Adrenal gland (tissue), 9 donors: ENCODE measurements at regions not wholly inside any gene's neighbourhood (a gene's known extent, or its start where the extent isn't known, plus 50 kb on each side); places are given as distances from the start of the nearest gene placed in this dataset.

Experiments used
- DNase-seq, 7 donors: peaks; one replicate each; pipeline ENCODE4 v3.0.0-alpha.2; 2019 to 2020
- H3K27ac ChIP-seq, 5 donors: fragments of 200-600 bp; sonication (generic) in 4 of 5; 1 replicate in 3 of 5; 2 replicates in 2 of 5; pipeline versions ENCODE4 v1.5.1 to v1.8.0; 2016 to 2020; ENCODE audit warnings: mild to moderate bottlenecking in 1 of 5
- H3K27me3 ChIP-seq: fragments of 200-600 bp; 2 replicates; pipeline ENCODE4 v1.8.0; 2021
- H3K36me3 ChIP-seq, 2 donors: fragments of 200-600 bp; replicated peaks in 1 of 2; 1 replicate in 1 of 2; 2 replicates in 1 of 2; pipeline versions ENCODE4 v1.5.1 to v1.8.0; 2018 to 2022
- H3K4me1 ChIP-seq, 2 donors: fragments of 200-600 bp; replicated peaks in 1 of 2; 1 replicate in 1 of 2; 2 replicates in 1 of 2; pipeline versions ENCODE4 v1.5.1 to v1.8.0; 2018 to 2021
- H3K4me3 ChIP-seq, 4 donors: fragments of 200-600 bp; sonication (generic) in 3 of 4; one replicate each; pipeline ENCODE4 v1.5.1; 2016 to 2018
- H3K9me3 ChIP-seq, 3 donors: fragments of 200-600 bp; sonication (generic) in 1 of 3; replicated peaks in 1 of 3; 1 replicate in 2 of 3; 2 replicates in 1 of 3; pipeline versions ENCODE4 v1.5.1 to v1.8.0; 2016 to 2021
- CTCF ChIP-seq, 6 experiments: fragments of 450-650 bp in 4 of 6; fragments of 200-600 bp in 2 of 6; sonication (generic) in 1 of 6; IDR thresholded peaks; 1 replicate in 5 of 6; 2 replicates in 1 of 6; pipeline versions ENCODE4 v1.5.1 to v1.8.0; 2016 to 2021; ENCODE audit warnings: antibody characterized with exemption in 6 of 6, mild to moderate bottlenecking in 2 of 6, moderate library complexity in 1 of 6
- POLR2A ChIP-seq, 2 donors: fragments of 450-650 bp; IDR thresholded peaks; one replicate each; pipeline ENCODE4 v1.6.1; 2017; ENCODE audit warnings: antibody characterized with exemption in 2 of 2, mild to moderate bottlenecking in 2 of 2, moderate library complexity in 1 of 2
- WGBS, 4 donors: extraction: QIAGEN DNeasy Blood & Tissue Kit in 2 of 4; methylation state at CpG; one replicate each; pipeline versions ENCODE4 v1.1.5 to v1.1.7; 2013 to 2017; 5-methylcytosine and 5-hydroxymethylcytosine counted together
- intact Hi-C, 2 donors: fragments of 100-400 bp; cut with DNase I; formaldehyde crosslinking; loops; one replicate each; pipeline versions ENCODE4 v1.14.1 to v1.15.0; 2022 to 2023
- donor health status: healthy with polysubstance abuse.
- donor health status: Bipolar disorder and iron deficiency.
- donor health status: DM: yes; HTN: yes; CAD: no.
- donor health status: DM: no; HTN: no; CAD: no.
- donor health status: DM: no; HTN: no; CAD: no.

GRCh38 chr3:20680990-20681628 is 495.1 kb upstream of the SGO1 start:
- H3K4me1 ChIP-seq: no peaks in the 10 kb centered on the region
- H3K4me3 ChIP-seq: no peak overlapping the region
- 81 to 97% (median 84%) methylated on average over 1 of the region's 1 CpG for WGBS, 4 donors
- no peaks in the 10 kb centered on the region for H3K9me3 ChIP-seq
- H3K36me3 ChIP-seq: no peaks in the 10 kb centered on the region
- intact Hi-C loops: no loop called here
- DNase-seq: no peak
- no peak for TF ChIP-seq CTCF (IDR thresholded peaks at IDR 0.05)
- TF ChIP-seq POLR2A (IDR thresholded peaks at IDR 0.05): no peak
- no peaks in the 10 kb centered on the region for H3K27me3 ChIP-seq
- H3K27ac ChIP-seq: no peak overlapping the region

DNA sequence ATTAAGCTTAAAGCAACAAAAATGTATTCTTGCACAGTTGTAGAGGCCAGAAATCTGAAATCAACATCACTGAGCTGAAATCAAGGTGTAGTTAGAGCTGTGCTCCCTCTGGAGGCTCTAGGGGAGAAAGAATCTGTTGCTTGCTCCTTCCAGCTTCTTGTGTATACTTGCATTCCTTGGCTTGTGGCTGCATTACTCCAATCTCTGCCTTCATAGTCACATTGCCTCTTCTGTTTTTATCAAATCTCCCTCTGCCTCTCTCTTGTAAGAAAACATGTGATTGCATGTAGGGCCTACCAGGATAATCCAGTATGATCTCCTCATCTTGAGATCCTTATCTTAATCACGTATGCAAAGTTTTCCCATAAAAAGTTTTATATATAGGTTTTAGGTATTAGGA is 487.9 kb upstream of the SGO1 start:
- H3K9me3 ChIP-seq: no peaks in the 10 kb centered on the region
- no peak overlapping the region for H3K27ac ChIP-seq
- DNase-seq: no peak
- no peaks in the 10 kb centered on the region for H3K36me3 ChIP-seq
- H3K4me3 ChIP-seq: no peak overlapping the region
- intact Hi-C loops: no loop called here
- 83 to 97% (median 85%) methylated on average over 1 of the region's 1 CpG for WGBS, 4 donors
- no peak for TF ChIP-seq CTCF (IDR thresholded peaks at IDR 0.05)
- no peak for TF ChIP-seq POLR2A (IDR thresholded peaks at IDR 0.05)
- H3K27me3 ChIP-seq: no peaks in the 10 kb centered on the region
- peaks cover 0 to 11% of the 10 kb centered on the region in 2 donors for H3K4me1 ChIP-seq

- 41 to 57% (median 49%) methylated on average over 2 of the region's 2 CpGs for WGBS, 4 donors
- peaks cover 0 to 19% of the 10 kb centered on the region in 2 donors for H3K4me1 ChIP-seq
- TF ChIP-seq POLR2A (IDR thresholded peaks at IDR 0.05): no peak
- TF ChIP-seq CTCF (IDR thresholded peaks at IDR 0.05): no peak
- intact Hi-C loops: no loop called here
- H3K9me3 ChIP-seq: no peaks in the 10 kb centered on the region
- H3K4me3 ChIP-seq: no peak overlapping the region
- no peaks in the 10 kb centered on the region for H3K27me3 ChIP-seq
- H3K27ac ChIP-seq: peak overlapping the region in 1 of 5 donors; percentile 61
- no peaks in the 10 kb centered on the region for H3K36me3 ChIP-seq
- DNase-seq: no peak
Measured at GRCh38 chr3:20669675-20670074, 483.7 kb upstream of the SGO1 start.

DNA sequence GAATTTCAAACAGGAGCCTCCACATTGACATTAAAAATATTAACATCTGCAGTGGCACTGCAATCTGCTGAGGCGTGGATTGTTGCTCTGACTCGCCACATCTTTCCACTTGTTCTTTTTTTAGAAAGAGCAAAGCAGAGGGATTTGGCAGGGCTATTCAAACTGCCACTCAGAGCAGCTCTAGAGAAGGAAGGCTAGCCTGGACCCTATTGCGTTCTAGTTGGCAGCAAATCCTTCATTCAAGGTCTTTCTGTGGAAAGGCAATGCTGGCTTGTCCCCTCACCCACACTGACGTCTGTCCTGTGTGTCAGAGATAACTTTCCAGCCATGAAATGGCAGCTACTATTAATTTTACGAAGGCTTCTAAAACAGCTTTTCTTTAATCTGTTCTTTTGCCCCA is 483.2 kb upstream of the SGO1 start:
- Histone ChIP-seq H3K4me1 (peaks cover 0 to 19% of the 10 kb centered on the region in 2 donors), H3K27ac (peak overlapping the region in 1 of 5 donors; percentile 61), H3K27me3 (no peaks in the 10 kb centered on the region), H3K9me3 (no peaks in the 10 kb centered on the region), H3K36me3 (no peaks in the 10 kb centered on the region), H3K4me3 (no peak overlapping the region)
- WGBS, 4 donors: 12 to 25% (median 19%) methylated on average over 5 of the region's 5 CpGs
- peak; percentile 65 to 95 (median 87) for DNase-seq
- TF ChIP-seq POLR2A (IDR thresholded peaks at IDR 0.05) (no peak), CTCF (IDR thresholded peaks at IDR 0.05) (no peak)
- intact Hi-C loops: no loop called here
